GM12892 (cell line): ENCODE measurements at regions not wholly inside any gene's neighbourhood (a gene's known extent, or its start where the extent isn't known, plus 50 kb on each side); places are given as distances from the start of the nearest gene placed in this dataset.
"Not testable (repeated sequence)": the region's sequence is repeated elsewhere in the genome, so short reads cannot be mapped to it uniquely, and the experiment has no call there.

Source experiments
- DNase-seq: peaks from one replicate; pipeline ENCODE4 v3.0.0; 2011; ENCODE audit not compliant: insufficient read length
- FAIRE-seq: peaks from 2 replicates; lab custom pipeline; 2011; peaks lifted over from hg19 to GRCh38; lab: Jason Lieb, UNC
- POLR2A ChIP-seq: IDR thresholded peaks from 2 replicates; pipeline ENCODE4 v1.6.1; 2011; ENCODE audit warnings: low read depth, low read length, control low read depth
- POLR2AphosphoS5 ChIP-seq: IDR thresholded peaks from 2 replicates; pipeline ENCODE4 v1.6.1; 2011; ENCODE audit warnings: low read depth, low read length, control low read depth
- TAF1 ChIP-seq: IDR thresholded peaks from 2 replicates; pipeline ENCODE4 v1.6.1; 2011; ENCODE audit warnings: low read depth, mild to moderate bottlenecking, control low read depth, low read length, borderline replicate concordance

DNA sequence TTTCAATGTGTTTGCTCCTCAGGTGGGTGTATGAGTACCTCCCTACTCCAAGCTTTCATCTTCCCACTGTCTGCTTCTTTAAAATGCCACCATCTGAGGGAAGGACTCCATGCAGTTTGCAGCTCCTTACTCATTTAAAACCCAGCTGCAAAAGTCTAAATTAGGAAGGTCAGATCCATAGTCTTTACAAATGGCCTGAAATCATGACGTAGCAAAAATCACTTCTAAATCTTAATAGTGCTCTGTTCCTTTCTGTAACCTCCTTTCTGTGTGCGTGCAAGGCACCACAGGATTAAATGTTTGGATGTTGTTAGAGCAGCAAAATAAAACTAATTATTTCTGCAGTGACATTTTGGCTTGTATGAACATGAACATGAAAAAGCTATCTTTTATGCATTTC lies 366.9 kb upstream of the IGFBP3 start:
- DNase-seq (no peak), FAIRE-seq (no peak)
- TF ChIP-seq POLR2AphosphoS5, result no peak
- TF ChIP-seq POLR2A, result no peak
- no peak for TF ChIP-seq TAF1

DNA sequence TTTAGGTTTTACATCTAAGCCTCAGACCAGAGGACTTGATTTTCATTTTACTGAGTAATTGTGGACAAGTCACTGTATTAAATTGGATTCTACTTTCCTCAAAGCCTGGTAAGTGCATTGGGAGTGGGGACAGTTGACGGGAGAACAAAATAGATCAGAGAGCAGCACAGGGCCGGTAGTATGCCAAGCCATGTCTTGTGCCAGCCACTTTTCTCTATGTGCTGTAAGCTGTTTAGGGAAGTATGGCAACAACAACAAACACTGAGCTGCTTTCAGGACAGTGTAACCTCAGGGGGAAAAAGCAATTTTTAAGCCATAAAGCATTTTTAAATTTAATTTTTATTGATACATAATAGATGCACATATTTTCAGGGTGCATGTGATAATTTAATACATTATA lies 365.9 kb upstream of the IGFBP3 start:
- no peak for FAIRE-seq
- DNase-seq, result no peak
- TF ChIP-seq POLR2AphosphoS5 (no peak), TAF1 (no peak)

DNA sequence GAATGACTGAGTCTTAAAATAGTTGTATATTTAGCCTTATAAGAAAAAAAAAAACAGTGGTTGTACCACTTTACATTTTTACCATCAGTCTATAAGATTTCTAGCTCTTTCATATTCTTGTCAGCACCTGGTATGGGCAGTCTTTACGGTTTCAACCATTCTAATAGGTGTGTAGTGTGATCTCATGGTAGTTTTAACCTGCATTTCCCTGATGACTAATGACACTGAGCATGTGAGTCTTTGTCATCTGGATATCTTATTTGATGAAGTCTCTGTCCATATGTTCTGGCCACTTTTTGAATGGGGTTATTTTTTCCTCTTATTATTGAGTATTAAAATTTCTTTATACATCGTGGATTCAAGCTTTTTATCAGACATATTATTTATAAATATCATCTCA lies 365.3 kb upstream of the IGFBP3 start:
- DNase-seq (no peak), FAIRE-seq (no peak)
- TF ChIP-seq TAF1 (no peak), POLR2AphosphoS5 (no peak), POLR2A (no peak)

DNA sequence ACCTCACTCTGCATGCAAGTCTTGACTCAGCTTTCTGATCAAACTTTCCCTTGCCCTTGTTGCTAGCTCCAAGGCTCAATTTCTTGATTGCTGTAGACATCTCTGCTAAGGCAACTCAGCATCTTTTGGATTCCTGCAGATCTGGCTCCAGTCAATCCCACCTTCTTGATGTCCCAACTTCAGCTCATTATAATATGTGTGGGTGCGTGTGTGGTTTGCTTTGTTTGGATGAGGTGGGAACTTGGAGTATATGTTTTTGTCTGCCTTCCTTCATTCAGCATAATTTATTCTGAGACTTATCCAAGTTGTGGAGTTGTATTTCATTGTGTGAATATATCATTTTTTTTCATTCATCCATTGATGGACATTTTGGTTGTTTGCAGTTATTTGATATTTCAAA lies 364.8 kb upstream of the IGFBP3 start:
- TF ChIP-seq POLR2A (no peak), TAF1 (no peak), POLR2AphosphoS5 (no peak)
- FAIRE-seq, result no peak
- DNase-seq, result no peak

DNA sequence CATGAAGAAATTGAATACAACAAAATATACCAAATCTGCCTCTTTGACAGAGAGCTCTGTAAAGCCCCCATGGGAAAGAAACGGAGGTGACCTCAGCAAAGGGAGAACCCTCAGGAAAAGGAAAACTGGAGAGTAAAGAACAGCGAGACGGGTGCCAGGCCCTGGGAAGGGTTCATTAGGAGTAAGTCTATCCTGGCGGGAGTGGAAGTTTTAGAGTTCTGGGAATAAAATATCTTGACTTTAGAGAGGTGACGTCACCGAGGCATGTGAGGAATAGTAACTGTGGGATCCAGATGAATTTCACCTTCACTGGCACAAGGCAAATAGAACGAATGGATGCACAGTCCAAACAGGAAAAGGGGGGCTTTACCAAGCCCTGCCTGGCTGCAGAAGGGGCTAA lies 362.8 kb upstream of the IGFBP3 start:
- DNase-seq (no peak), FAIRE-seq (no peak)
- TF ChIP-seq POLR2A (no peak), POLR2AphosphoS5 (no peak)

DNA sequence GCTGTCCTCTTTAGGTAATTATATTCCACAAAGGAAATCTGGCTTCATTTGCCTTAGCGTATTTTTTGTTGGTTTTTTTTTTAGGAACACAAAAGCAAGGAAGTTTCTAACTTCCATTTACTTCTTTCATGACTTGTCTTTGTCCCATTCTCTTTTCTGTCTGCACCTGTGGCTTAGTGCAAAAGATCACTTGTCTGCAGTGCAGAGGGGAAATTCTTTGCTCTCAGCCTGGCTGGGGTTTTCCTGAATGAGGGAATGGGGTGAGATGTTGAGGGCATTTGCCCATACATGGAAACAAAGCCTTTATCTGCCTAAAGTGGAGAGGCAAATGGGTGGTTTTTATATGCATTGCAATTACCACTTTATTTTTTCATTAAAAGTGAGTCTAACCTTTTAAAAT lies 361.1 kb upstream of the IGFBP3 start:
- no peak for TF ChIP-seq TAF1
- no peak for TF ChIP-seq POLR2AphosphoS5
- TF ChIP-seq POLR2A, result no peak
- no peak for DNase-seq
- no peak for FAIRE-seq

DNA sequence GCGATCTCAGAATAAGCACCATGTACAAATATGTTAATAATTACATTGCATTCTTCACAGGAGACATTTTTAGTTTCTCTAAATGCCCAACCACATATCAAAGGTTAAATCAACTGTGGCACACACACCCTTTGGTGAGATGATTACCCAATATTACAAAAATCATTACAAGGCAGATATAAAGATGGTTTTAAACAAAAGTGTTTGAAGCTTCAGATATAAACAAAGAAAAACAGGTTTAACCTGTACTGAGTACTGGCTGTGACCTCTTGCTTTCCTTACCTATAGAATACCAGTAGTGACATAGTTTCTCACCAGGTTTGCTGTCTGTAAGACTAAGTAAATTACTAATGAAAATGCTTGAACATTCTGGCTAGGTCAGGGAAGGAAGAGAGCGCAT lies 360.0 kb upstream of the IGFBP3 start:
- DNase-seq (no peak), FAIRE-seq (no peak)

DNA sequence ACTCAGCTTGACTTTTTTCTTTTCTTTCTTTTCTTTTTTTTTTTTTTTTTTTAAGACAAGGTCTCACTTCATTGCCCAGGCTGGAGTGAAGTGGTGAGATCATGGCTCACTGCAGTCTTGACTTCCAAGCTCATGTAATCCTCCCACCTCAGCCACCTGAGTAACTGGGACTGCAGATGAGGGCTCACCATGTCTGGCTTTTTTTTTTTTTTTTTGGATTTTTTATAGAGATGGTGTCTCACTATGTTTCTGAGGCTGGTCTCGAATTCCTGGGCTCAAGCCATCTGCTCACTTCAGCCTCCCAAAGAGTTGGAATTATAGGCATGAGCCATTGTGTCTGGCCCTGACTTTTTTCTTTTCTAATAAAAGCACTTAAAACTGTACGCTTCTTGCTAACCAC lies 358.2 kb upstream of the IGFBP3 start:
- TF ChIP-seq POLR2AphosphoS5, result no peak
- no peak for TF ChIP-seq TAF1
- no peak for TF ChIP-seq POLR2A
- no peak for DNase-seq
- FAIRE-seq, result no peak

More for the DNA sequence above, 360.0 kb upstream of the IGFBP3 start:
- no peak for TF ChIP-seq TAF1
- no peak for TF ChIP-seq POLR2AphosphoS5
- TF ChIP-seq POLR2A, result no peak

DNA sequence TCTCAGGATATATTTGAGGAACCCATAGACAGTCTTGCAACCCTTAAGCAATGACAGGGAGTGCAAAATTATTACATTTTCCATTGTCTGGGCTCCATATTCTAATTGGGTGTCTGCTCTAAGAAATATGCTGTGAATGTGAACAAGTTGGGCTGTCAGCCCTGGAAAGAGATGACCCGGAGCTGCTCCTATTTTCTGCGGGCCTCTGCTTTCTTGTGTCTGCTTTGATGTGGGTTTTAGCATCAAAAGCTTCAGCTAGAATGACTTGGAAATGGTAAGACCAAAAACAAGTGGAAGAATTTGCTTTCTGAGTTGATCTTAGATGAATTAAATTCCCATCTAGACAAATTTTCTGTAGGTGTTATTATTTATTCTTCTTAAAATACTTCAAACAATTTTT lies 343.6 kb upstream of the IGFBP3 start:
- TF ChIP-seq TAF1 (no peak), POLR2AphosphoS5 (no peak), POLR2A (no peak)
- DNase-seq, result no peak
- FAIRE-seq, result no peak

DNA sequence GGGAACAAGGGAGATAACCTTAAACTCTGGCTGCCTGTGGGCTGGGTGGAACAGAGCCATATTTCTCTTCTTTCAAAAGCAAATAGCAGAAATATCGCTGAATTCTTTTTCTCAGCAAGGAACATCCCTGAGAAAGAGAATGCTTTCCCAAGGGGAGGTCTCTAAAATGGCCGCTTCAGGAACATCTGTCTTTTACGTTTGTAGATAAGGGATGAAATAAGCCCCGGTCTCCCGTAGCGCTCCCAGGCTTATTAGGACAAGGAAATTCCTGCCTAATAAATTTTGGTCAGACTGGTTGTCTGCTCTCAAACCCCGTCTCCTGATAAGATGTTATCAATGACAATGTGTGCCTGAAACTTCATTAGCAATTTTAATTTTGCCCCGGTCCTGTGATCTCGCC lies 340.6 kb upstream of the IGFBP3 start:
- not testable (repeated sequence) for FAIRE-seq, DNase-seq

DNA sequence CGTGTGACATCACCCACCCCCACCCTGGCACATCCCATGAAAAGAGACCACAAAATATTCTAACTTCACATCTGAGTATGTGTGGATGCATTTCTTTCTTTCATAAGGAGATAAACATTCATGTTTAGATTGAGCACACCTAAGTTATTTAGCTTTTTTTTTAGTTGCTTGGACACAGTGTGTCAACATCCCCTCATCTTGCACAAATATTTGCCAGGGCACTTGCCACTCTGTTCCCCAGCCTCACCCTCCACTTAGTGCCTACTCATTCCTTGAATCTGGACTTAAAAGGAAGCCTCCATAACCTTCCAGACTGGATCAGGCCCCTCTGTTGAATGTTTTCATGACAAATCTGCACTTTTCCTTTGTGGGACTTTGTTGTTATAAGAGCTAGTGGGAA lies 338.9 kb upstream of the IGFBP3 start:
- DNase-seq, result no peak
- FAIRE-seq, result no peak
- no peak for TF ChIP-seq POLR2A
- no peak for TF ChIP-seq TAF1
- TF ChIP-seq POLR2AphosphoS5, result no peak

DNA sequence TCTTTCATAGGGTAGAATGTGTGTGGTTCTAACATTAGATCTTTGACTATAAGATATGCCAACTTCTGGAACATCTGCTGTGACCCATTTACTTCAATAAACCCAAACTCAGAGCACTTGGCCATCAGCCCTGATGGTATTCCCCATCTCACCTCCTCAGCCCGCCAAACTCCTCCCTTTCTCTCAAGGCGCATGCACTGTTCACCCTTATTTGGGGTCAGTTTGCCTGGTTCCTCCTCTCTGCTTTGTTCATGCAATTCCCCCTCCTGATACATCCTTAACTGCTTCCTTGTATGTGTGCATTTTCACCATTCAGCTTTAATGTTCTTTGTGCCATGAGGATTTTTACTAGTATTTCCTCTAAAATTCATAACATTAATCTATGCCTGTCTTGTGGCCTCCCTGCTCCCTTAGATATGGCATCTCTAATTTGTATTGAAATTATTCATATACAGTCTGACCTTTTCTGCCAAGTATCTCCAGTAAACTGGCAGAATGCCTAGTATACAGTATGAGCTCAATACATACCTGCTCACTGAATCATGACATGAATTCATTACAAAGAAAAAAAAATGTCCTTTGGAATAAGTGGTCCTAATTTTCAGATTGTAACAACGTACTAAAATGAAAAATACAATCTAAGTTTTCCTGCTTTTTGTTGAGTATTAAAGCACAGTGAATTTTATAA lies 336.8 kb upstream of the IGFBP3 start:
- DNase-seq (no peak), FAIRE-seq (no peak)
- TF ChIP-seq POLR2A, result no peak
